Hepatic stellate cell (primary cell): ENCODE measurements at regions not wholly inside any gene's neighbourhood (a gene's known extent, or its start where the extent isn't known, plus 50 kb on each side); places are given as distances from the start of the nearest gene placed in this dataset.

Experiments
- DNase-seq: peaks from one replicate; pipeline ENCODE4 v3.0.0; 2011; ENCODE audit warnings: low spot score

DNA sequence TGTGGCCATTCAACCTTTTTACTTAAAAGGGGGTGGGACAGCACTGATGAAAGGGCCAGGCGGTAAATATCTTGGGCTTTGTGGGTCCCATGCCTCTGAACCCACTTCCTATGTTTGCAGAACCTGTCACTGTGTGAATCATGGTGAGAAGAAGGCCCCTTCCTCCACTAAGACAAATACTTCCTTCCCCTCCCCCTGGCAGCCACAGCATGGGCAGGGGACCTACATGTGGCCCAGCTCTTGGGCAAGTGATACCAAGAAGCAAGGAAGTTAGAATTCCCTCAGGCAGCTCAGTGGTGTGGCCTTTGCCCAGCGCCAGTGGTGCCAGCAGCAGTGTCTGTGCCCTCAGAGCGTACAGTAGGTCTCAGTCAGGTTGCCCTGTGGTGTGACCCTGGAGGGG is 168.6 kb downstream of the TRIM33 start:
- DNase-seq, result no peak

DNA sequence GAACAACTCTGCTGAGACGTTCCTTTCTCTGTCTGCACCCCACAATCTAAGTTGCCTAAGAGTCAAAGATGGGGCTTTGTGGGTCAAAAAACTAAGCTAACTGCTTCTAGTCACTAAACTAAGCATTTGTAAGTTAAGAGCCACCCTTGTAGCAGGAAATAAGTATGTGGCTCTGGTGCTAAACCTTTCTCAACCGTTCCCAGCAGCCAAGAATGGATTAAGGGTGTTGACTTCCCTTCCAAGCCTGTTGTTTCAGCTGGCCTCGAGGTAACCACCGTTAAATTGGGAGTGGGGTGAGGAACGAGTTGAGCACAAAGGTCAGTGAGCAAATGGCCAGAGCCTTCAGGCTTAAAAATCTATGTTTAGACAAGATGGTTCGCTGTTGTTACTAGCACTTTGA is 169.1 kb downstream of the TRIM33 start:
- no peak for DNase-seq

DNA sequence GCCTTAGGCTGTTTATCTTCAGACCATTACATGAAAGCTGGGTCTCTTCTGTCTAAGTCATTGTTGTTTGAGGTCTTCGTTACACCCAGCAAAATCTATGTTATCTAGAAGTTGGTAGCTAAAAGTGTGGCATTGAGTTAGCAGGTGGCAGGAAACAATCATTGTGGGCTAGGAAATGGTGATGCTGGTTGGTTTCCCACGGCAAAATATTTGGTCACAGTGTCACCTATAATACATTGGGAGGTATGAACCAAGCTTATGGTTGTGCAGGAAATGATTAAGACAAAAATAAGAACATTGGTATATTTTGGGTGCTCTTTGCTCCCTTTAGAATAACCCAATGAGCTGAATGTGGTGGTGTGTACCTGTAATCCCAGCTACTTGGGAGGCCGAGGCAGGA is 169.7 kb downstream of the TRIM33 start:
- no peak for DNase-seq

DNA sequence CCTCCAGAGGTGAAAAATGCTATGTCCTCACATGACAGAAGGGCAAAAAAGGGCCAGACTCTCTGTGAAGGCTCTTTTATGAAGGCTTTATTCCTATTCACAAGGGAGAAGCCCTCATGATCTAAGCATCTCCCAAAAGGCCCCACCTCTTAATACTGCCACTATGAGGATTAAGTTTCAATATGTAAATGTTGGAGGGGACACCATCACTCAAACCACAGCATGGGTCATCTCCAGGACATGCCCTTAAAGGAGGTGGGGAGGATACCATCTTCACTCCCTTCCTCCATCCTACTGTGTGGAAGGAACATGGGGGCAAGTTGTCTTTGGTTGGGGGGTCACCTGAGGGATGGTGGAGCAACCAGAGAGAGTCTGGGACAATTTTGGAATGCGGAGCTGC is 170.1 kb downstream of the TRIM33 start:
- no peak for DNase-seq

DNA sequence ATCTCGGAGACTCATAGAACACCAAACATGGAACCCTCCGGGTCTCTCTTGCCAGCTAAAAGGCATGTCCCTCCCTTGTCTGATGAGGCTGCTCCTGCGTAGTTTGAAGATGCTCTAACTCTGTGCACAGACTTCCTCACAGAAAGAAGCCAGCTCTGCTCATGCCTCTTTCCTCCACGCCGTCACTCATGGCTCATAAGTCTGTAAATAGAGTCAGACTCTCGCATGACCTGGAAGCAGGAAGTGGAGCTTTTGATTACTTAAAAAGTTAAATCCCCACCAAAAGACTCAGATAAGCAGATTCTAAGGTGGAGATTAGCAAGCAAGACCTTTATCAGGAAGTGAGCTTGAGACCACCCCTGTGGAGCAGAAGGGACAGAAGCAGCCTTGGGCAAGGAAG is 171.6 kb downstream of the TRIM33 start:
- no peak for DNase-seq

DNA sequence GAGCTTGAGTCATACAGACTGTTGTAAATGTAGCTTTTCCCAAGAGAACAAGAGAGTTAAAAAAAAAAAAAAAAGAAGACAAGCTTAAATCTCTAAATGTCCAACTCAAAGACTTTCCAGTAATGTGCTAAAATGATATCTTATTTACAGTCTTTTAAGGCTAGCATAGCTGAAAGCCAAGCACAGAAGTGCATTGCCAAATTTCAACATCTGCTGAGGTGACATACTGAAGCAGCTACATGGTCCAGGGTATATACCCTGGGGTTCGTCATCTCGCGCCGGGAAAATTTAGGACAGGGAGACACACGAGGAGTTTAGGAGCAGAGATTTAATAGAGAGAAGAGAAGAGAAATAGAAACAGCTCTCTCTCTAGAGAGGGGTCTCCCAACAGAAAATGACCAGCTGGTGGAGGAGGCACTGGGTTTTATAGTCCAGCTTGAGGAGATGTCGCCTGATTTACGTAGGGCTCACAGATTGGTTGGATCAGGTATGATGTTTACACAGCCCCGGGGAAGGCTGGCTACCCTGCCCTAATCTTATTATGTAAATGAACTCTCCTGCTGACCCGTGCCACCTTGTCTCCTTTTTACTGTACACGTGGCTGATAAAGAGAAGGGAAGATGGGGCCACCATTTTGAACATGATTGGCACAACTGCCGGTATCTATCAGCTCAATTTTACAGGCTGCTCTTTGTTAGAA is 172.7 kb downstream of the TRIM33 start:
- DNase-seq, result no peak

DNA sequence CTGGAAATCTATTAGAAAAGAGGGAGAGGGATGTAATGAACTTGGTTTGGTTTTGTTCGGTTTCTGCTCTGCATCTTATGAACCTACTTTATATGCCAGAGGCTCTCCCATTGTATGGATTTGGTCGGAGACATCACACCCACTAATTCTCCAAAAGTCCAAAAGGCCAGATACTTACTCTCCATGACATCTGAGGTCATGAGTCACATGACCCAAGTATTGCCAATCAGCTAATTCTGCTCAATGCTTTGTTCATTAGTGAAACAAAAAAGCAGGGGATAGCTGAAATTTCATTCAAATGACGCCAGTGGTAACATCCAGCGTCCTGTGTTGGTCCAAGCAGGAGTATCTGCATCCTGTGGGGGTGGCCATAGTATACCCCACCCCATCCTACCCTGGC is 173.6 kb downstream of the TRIM33 start:
- DNase-seq, result no peak

DNA sequence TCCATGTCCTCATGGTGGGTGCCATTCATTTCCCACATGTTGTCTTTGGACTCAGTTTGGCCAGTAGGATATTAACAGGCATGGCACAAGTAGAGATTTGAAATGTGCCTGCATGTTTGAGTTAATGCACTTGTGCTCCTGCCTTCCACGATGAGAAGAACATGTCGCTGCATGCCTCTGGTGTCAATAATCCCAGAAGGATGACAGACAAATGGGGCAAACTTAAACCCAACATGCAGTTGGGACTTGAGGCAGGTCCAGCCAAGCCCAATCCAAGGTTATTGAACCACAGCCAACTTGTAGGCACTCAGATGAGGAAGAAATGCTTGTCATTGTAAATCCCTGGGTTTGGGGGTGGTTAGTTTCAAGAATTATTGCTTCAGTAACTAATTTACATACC is 174.6 kb downstream of the TRIM33 start:
- DNase-seq, result no peak

DNA sequence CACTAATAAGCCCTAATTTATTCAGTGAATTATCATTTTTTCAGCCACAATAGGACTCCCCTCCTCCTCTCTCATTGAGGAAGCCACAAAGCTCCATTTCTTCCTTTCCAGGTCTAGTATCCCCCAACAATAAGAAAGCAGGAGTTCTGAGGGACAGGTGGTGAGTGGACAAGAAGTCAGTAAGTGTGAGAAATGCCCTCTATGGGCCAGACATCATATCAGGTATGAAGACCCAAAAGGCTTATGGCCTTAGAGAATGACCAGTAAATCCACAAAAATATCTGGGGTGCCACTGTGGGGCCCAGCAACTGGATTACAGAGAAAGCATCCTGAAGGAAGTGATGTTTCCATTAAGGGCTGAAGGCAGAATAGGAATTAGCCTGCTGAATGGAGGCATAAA is 175.7 kb downstream of the TRIM33 start:
- DNase-seq, result no peak

DNA sequence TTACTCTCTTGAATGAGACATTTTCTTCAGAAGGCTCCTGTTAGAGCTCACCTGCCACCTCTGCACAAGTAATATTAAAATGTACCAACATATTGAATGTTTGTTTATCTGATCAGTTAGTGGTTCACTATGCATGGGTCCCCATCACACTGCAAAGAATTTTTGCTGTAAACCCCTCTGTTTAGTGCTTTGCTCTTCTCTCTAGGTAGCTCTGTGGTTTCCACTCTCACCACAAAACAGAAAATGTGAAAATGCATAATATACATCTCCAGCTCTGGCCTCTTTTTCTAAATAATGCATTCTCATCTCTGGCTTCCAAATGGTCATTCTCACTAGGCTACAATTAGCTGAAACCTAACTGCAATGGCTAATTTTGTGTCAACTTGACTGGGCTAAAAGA is 176.7 kb downstream of the TRIM33 start:
- DNase-seq, result no peak

DNA sequence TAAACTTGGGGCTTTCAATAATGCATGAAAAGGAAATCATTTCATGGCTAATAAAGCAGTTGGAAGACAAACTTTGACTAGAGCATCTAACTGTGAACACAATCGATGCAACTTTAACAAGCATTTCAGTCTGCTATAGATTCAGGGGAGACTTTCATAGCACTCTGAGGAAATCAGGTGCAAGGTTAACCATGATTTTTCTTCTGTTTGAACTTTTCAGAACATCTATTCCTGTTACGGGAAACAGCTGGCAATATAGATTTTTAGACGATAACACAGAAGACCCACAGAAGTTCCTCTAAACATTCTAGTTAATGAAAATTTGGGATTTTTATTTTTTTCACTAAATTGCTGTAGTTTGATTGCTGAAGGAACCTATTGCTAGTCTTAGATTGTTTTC is 177.3 kb downstream of the TRIM33 start:
- no peak for DNase-seq

DNA sequence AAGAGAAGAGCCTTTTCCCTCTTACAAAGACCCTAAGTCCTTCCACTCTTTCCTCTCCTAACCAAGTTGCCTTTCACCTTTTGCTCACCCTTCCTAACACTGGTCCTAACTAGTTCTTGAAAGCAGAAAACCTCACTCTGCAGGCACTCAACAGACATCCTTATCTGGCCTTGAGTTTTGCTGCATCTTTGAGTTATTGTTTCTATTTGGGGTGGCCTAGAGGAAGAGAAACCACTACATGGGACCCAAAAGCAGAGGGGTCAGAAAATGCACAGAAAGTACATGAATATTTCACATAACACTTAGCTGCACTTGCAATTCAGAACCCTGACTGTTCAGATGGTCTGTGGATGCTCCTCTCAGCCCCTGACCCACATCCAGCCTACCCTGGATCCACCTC is 178.3 kb upstream of the SYT6 start:
- no peak for DNase-seq

DNA sequence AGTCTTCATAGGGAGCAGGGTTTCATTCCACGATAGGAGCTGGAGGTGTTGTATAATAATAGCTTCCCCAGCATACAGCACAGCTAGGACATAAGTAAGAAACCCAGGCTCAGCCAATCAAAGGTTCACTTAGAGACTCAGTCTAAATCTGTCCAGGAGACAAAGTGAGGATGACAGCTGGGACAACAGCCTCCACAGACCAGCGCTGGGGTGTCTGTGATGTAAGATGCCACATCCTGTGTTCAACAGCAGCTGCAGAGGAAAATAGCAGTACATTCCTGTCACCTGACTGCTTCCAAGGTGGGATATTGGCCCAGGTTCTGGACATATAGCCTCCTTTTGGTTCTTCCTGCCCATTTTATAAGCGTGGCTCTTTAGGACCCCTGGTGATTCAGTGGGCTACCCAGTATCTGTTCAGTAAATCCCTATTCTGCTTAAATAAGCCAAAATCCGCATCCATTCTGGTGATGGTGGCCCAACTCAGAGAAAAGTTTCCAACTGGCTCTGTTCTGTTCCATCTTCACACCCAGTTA is 176.8 kb upstream of the SYT6 start:
- DNase-seq, result no peak

DNA sequence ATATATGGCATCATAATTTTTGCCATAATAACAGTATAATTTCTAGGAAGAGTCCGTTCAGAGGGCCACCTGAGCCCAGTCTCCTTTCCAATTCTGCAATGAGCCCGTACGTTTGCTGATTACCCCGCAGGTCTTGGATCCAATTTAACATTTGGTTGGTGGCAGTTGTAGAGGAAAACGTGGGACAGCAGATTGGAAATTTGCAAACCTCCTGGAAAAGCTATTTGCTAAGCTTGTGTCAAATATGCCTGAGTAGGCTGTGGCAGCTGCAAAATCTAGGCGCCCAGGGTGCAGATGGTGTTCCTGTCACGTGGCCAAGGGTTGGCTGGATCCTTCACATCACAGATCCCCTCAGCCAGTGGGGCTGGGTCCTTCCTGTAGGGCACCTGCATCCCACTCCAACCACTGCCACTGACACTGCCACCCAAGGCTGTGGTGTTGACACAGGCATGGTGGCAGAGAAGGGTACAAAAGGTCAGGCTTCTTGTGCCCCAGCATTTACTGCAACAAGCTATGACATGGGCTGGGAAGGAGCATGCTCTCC is 174.8 kb upstream of the SYT6 start:
- no peak for DNase-seq

DNA sequence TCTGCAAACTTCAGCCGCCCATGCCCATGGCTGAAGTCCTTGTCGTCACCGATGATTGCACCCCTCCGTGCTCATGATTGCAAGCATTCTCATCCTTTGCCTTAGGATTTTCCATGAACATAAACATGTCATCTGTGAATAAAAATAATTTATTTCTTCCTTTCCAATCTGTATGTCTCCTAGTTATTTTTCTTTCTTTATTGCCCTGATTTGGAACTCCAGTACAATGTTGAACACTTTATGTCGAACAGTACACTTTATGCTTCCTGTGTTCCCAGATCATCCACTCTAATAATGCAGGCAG is 170.9 kb upstream of the SYT6 start:
- DNase-seq, result no peak

DNA sequence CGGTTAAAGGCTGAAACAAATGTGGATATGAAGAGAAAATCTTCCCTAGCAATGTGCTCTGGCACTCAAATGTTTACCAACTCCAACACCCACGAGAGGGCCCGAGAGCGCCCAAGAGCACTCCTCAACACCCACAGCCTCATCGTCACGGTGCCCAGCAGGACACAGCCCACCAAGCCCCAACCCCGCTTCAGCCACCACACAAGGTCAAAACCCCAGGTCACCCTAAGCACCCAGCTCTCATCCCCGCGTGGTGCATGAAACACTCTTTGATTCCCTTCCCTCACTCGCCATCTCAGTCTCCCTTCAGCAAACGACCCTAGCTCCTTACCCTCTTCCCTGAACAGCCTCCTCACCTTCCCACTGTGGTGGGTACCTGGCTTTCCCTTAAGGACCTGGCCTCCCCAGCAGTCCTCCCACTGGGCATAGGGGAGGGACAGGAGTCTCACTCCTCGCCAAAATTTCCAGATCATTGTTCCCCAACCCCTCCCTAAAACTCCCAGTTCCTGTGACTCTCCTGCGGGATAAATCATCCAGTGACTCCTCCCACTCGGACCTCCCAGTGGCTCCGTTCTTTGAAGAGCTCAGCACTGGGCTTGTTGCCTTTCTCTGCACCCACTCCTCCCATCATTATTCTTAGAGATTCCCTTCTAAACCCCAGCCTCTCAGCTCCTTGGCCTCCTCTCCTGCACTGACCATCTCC is 170.4 kb upstream of the SYT6 start:
- no peak for DNase-seq

DNA sequence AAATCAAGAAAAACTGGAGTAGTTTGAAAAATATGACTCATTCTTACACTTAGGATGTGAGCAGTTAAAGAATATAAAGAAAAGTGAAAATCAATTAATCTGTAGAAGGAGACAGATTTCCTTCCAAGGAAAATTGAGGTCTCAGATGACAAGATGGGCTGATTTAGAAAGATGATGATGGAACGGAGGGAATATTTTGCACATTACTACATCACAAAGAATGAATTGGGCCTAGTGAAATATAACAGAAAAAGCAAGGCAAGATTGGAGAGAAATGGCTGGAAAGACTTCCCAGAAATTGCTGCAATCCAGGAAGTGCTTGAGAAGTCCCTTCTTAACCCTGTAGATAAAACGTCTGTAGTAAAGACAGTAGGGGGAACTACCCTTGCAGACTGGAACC is 169.1 kb upstream of the SYT6 start:
- DNase-seq, result no peak

DNA sequence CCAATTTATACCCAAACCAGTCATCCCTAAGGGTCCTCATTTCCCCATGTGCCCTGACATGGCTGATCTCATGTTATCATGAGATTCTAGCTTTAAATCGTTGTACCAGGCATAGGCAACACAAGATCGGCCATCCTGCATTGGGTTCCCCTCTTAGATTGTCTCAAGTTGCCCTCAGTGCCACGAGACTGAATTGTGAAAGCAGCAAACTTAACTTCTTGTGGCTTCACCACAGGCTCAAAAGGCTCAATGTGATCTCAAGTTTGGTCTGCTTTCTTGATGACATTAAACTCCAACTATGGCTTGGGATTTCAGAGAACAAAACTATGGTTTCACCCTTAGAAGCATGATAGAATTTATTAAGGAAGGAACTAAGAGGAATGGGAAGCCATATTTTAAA is 168.5 kb upstream of the SYT6 start:
- DNase-seq, result no peak

DNA sequence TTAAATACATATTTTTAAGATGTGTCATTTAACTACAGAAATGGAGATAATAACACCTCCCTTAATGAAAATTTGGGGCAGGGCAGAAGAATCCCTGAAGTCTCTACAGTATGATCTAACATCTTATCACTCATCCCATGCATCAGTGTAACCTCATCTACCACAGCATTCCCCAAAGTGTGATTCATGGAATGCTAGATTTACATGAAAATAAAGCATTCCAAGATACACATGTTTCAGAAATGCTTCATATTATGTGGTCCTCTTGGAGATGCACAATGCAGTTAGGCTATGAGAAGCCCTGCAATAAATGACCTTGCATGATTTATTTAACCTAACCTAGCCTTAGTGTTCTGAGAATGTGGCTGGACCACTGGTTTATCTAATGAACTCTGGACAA is 166.9 kb upstream of the SYT6 start:
- peak; percentile 85 for DNase-seq

DNA sequence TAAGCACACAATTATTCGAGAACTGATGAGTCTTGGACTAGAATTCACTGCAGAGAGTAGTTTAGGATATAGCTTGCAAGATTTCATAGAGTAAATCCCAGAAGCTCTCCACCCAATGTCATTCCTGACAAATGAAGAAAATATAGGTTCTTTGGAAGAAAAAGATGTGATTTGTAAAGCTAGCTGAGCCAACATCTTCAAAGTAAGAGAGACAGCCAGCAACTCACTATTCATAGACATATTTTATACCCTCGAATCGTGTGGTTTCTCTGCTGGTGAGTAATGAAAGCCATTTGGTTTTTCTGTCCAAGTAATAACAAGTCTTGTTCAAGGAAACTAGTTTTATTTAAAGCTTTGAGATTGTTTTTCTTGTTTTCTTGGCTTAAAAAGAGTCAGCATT is 165.7 kb upstream of the SYT6 start:
- peak; percentile 40 for DNase-seq

DNA sequence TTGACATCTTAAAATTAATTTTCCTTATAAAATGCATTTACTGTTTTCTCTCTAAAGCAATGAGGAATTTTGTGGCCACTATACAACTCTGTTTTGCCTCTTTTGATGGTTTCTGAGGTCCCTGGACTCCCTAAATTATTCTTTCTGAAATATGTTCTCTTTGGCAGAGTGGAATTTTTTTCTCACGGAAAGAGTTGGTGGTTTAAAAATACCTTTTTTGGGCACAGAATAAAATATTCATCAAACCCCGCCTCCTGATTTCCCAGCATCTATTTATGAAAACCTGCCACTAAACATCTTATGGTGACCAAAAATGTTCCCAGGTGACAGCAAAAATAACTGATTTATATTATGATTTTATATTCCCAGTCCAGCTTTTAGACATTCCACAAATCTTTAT is 165.3 kb upstream of the SYT6 start:
- no peak for DNase-seq

DNA sequence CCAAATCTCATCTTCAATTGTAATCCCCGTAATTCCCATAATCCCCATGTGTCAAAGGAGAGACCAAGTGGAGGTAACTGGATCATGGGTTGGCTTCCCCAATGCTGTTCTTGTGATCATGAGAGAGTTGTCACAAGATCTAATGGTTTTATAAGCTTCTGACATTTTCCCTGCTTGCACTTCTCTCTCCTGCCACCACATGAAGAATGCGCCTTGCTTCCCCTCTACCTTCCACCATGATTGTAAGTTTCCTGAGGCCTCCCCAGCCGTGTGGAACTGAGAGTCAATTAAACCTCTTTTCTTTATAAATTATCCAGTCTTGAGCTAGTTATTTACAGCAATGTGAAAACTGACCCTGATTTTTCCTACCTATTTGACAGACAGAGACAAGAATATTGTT is 162.5 kb upstream of the SYT6 start:
- DNase-seq, result no peak

DNA sequence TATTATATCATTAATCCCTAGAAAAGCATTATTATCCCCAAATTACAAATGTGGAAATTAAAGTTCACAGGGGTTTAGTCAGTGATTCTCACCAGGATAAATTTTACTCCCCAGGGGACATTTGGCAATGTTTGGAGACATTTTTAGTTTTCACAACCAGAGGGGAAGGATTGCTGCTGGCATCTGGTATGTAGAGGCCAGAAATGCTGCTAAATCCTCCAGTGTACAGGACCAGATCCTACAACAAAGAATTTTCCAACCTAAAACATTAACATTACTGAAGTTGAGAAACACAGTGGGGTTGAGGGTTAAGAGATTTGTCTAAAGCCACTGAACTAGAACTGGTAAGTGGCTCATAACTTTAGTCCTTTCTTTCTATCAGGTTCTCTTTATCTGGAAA is 162.0 kb upstream of the SYT6 start:
- DNase-seq, result no peak

DNA sequence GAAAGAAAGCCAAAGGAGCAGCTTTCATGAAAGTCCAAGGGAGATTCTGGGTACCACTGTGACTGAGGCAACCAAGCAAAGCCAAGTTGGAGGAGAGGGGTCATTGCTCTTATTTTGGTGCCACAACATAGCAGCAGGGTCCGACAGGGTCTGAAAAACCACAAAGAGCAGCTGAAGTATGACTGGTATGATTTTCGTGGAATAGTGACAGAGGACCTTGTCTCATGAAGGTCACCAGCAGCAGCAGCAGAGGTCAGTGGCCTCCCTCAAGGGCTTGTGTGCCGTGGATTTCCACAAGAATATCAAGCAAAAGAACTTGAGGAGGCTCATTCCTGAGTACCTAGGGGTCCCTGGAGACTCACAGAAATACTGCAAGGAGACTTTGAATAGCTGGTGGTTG is 160.9 kb upstream of the SYT6 start:
- DNase-seq, result no peak
